ENCODE measurements at regions not wholly inside any gene's neighbourhood (a gene's known extent, or its start where the extent isn't known, plus 50 kb on each side); places are given as distances from the start of the nearest gene placed in this dataset.

DNA sequence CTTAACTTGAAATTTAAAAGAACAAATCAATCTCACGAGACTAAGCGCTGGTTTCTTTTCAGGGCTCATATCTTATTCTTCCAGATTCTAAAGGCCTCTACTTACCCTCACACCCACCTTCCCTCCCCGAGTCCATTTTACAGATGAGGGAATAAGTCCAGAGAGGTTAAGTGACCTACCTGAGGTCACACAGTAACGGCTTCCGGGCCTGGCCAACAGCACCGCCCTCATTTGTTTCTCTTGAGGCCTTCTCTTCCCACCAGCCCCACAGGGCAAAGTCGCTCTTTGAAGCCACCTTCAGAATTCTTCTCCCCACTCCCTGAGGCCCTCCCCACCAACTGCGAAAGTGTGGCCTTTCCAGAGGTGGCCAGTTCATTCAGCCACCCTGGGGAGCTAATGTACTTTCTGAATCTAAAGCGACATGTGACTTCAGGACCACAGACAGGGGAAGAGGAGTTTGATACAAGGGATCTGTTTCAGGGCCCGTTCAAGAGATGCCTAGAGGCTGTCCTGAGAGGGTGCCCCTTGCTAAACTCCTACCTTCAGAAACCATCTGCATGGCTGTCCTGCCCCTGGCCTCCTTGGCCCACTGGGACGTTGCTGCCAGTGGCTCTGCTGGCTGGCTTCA is 275.3 kb downstream of the HAUS1 start:
- DNase-seq (ENCODE audit: low spot score), result no peak

DNA sequence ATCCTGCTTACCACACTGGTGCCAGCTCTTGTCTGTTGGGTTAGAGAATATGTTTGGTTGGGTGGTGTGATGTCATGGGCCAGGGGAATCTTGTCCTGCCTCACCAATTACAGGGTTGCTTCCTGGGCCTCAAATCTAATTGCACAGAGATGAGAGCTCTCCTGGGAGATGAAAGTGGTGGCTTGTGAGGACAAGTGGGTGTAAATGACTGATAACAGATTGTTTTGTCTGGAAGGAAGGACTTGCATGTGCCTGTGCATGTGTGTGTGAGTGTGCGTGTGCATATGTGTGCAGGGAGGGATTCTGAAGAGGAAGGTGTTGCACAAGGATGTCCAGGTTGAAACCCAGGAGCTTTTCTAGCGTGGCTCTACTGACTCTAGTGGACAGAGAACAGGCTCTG is 271.9 kb downstream of the LOXHD1 start:
- no peak for DNase-seq (ENCODE audit: low spot score)

DNA sequence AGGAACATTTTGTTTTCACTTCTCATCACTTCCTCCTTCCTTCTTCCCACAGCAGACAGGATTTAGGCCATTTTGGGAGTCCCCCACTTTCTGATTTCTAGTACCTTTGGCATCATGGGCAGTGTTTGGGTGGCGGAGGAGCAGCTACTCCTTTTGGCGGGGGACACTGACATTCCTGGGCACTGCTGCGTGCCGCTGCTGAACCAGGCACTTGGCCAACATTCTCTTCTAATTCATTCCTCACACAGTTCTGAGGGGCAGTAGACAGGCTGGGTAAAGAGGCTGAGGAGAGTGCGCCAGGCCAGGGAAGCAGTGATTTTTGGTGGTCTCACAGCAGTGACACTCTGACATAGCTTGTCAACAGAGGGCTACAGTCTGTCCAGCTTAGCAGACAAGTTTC is 270.2 kb downstream of the LOXHD1 start:
- DNase-seq (ENCODE audit: low spot score), result peak; percentile 79

DNA sequence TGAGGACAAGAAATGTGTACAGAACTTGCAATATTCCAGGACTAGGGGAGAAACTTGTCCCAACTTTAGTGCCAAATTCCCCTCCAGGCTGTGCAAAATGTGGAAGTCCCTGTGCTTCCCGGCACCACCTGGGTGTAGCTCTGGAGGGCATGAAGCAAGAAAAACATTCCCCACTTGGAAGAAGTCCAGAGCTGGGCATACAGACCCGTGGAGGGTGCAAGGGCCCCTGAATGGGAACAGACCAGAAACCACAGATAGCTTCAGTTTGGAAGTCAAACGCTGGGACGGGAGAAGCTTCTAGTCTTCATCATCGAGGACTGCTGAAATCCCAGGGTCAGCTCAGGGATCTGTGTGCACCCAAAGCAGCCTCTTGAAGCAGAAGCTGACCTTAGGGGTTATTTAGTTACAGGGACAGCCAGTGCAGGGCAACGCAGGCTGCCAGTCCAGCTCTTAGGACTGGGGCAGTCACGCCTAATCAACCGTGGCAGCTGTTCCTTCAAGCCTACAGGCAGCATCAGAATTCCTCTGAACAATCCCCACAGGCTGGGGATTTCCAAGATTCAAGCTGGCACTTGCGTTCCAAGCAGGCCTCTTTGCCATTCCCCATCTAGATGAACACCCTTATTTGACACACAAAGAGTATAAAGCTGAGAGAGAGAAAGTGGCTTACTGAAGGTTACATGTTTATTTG is 269.4 kb downstream of the LOXHD1 start:
- peak; percentile 10 for DNase-seq (ENCODE audit: low spot score)

DNA sequence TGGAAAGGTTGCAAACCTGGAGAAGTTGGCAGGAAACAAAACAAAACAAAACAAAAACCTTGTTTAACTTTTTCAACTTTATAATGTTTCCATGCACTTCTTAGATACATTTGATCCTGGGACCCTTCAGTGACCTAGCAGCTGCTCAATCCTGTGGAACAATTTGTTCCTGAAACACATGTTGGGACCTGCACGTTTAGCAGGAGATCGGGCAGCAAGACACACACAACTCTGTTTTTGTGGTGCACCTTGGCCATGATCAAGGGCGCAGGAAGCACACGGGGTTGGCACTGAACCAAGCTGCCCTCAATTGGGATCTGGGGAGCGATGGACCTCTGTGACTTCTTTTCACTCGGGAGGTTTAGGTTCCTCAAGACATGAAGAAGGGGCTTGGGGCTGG is 268.7 kb downstream of the LOXHD1 start:
- no peak for DNase-seq (ENCODE audit: low spot score)

DNA sequence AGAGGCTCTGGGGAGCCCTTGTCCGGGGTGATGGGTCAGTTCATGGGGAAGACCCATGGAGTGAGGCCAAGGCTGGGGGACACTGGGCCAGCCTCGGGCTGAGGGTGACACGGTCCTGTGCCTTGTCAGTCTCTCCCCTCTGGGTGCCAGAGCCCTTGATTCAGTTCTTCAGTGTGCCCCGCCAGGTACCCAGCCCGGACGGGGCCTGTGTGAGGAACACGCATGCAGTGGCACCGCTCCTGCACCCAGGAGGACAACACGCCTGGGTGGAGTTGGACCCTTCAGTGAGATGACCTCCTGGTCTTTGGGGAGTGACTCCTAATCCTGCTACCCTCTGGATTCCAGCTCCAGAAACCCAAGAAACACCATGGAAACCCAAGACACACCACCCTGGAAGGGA is 264.4 kb downstream of the LOXHD1 start:
- DNase-seq (ENCODE audit: low spot score), result no peak

DNA sequence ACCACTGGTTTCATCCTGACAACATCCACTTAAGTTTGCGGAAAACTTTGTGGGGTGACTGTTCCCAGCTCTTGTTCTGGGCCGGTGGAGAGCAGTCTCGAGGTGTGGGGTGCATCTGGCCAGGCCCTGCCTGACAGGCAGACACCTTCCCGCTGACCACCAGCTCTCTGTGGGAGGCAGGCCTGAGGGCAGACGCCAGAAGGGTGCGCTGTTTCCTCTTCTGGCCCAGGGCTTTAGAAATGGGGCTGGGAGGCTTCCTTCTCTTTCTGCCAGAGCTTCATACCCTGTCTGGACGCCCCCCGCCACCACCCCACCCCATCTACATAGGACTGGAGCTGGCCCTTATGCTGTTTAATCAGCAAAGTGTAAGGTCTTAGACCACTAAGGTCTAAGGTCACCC is 263.8 kb downstream of the LOXHD1 start:
- DNase-seq (ENCODE audit: low spot score), result peak; percentile 7

DNA sequence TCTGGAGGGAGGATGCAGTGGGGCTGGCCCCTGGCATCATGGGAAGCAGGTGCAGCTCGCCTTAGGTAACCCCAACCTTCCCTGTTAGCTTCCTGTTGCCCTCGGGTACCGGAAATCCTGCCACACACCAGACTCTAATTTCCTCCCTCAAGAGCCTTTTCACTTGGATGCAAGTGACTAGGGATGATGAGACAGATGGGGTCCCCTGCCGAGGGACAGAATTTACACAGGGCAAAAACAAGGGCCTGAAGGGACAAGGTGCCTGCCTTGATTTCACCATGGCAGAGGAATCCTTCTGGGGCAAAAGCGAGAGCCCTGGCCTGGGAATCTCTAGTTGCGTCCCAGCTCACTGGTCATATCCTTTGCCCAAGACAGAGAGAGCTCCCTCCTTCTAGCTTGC is 263.1 kb downstream of the LOXHD1 start:
- DNase-seq (ENCODE audit: low spot score), result peak; percentile 64

DNA sequence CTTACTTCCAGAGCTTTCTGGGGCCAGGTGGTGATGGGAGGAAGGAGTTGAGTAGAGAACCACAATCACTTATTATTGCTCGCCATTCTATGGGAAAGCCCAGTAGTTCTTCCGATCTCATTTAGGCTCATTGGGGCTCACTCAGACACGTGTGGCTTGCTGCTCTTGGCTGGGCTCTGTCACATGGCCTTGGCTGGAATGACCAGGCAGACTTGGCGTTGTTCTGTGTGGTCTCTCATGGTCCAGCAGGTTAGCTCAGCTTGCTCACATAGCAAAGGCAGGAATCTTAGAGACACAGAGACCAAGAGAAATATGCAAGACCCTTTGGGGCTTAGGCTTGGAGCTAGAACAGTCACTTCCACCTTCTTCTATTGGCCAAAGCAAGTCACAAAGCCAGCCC is 261.2 kb downstream of the LOXHD1 start:
- DNase-seq (ENCODE audit: low spot score), result no peak

DNA sequence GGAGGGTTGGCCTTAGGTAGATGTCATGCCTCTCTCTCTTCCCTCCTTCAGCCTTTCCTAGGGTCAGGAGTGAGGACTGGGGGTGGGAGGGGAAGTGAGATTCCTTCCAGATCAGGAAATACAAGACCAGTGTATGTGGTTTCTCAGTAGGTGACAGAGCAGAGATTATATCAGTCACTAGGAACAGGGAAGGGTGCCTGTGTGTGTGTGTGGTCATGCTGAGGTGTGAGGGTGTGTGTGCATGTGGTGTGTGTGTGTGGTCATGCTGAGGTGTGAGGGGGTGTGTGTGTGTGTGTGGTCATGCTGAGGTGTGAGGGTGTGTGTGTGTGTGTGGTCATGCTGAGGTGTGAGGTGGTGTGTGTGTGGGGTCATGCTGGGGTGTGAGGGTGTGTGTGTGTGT is 259.8 kb downstream of the LOXHD1 start:
- no peak for DNase-seq (ENCODE audit: low spot score)

DNA sequence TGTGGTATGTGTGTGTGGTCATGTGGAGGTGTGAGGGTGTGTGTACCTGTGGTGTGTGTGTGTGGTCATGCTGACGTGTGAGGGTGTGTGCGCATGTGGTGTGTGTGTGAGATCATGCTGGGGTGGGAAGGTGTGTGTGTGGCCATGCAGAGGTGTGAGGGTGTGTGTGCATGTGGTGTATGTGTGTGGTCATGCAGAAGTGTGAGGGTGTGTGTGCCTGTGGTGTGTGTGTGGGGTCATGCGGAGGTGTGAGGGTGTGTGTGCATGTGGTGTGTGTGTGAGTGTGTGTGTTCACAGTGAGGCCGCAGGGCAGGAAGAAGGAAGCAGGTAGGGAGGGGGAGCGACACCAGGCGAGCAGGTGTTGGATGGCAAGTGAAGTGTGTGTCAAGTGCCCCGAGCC is 259.0 kb downstream of the LOXHD1 start:
- DNase-seq (ENCODE audit: low spot score), result no peak

DNA sequence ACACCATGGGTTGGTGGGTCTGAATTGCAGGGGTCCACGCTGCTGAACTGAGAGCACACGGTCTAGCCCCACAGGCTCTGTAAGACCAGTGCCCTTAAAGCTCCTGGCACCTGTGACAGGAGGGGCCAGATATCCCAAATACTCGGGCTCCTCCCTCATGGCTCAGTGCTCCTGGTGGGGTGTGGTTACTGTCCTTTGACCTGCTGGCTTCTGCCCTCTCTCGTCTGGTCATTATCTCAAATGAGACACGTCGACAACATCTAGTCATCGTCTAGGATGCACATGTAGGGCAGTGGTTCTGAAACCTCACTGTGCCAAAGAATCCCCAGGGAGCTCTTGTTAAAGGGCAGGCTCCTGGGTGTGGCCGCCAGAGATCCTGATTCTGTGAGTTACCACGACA is 258.4 kb downstream of the LOXHD1 start:
- no peak for DNase-seq (ENCODE audit: low spot score)

DNA sequence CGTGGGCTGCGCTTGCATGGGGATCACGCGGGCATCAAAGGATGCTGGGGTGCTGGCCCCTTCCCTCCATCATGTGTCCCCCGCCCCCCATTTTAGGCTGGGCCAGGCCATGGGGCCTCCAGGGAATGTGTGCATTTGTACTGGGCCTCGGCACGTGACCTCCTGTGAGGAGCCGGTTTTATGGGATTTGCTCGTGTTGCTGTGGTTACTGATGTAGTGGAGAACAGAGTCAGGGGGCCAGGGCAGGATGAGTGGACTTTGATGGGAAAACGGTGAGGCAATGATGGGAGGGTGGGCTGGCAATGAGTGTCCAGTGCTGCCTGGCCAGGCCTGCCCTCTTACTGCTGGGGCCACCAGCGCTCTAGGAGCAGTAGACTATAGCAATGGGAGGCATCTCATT is 257.7 kb downstream of the LOXHD1 start:
- DNase-seq (ENCODE audit: low spot score), result no peak

DNA sequence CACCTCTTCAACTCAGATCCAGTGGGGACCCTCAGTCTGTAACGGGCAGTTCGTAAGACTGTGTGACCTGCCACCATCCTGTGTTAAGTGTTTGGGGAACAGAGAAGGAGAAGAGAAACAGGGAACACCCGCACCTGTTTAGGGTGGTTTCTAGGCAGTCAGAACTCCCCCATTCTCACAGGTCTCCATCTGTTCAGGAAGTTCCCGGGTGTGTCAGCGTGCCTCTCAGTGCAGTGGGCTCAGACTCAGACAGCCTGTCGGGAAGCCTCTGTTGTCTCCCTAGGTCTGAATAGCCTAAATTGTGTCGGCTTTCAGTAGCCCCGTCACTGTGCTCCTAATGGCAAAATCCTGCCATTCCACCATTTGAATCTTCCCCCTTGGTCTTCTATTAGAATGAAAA is 256.6 kb downstream of the LOXHD1 start:
- DNase-seq (ENCODE audit: low spot score), result peak; percentile 80

DNA sequence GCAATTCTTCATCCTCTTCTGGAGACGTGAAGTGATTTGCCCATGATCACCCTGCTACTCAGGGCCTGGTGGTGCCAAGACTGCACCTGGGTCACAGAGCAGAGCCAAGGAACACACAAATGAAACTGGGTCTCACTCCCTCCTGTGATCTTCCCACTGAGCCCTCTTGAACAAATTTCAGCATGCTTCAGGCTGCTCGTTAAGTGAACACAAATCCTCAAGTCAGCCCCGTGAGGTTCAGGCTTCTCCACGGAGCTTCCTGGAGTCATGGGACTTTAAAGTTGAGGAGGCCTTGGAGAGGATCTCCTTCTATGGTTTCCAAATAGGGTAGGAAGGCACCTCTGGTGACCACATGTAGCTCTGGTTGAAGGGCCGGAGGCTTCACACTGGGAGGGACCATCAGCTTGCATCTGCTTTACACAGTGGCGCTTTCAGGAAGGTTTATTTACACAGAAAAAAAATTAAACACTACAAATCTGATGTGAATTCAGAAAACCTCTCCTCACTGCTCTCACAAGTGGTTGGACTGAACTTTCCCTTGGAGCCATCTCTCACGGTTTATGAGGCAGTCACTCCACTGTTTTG is 255.4 kb downstream of the LOXHD1 start:
- no peak for DNase-seq (ENCODE audit: low spot score)

DNA sequence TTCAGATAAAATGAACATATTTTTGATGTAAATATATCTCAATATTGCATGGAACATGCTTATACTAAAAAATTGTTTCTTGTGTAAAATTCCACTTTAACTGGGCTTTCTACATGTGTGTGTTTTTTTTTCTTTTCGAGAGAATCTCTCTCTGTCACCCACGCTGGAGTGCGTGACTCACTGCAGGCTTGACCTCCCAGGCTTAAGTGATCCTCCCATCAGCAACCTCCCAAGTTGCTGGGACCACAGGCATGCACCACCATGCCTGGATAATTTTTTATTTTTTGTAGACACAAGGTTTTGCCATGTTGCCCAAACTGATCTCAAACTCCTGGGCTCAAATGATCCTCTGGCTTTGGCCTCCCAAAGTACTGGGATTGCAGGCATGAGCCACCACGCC is 254.6 kb downstream of the LOXHD1 start:
- DNase-seq (ENCODE audit: low spot score), result no peak

DNA sequence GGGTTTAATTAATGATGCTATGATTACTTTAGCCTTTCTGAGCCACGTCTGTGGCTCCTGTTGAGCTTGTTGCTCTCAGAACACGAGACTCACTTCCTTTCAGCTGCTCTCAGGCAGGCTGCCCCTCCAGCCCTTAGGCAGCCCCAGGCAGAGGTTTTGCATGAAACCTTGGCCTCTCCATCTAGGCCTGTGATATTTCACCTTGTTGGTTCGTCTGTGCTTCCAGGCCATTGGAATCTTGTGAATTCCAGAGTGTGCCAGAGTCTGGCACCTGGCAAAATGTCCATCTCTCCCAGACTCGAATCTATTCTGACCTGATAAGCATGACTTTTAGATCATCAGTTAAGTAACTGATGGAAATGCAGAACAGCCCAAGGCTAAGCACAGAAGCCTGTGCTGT is 254.1 kb downstream of the LOXHD1 start:
- no peak for DNase-seq (ENCODE audit: low spot score)

DNA sequence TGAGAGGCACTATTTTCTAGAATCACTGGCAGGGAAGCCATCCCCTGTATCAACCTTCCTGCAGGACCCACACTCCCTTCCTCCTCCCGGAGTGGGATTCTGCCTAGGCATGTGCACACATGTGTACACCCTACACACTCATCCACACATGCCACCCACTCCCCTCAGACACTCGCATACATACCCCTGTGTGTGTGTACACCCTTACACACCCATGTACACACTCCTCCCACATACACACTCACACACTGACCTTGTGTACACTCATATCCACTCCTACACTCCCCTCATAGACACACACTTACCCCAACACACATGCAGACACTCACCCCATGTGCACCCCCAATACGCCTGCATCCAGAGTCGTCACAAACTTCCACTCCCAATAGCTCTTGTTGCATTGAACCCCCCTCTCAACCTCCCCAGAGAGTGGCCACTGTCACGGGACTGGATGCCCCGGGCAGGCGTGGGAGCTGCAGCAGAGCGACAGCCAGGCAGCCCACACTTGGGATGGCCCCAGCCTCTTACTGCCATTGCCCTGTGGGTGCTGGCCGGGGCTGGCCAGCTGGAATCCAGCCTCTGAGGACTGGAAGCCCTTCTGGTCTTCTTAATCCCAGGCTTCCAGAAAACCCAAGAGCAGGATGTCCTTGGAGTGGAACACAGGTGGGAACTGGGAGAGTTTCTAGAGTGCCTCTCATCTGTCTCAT is 251.0 kb downstream of the LOXHD1 start:
- no peak for DNase-seq (ENCODE audit: low spot score)

DNA sequence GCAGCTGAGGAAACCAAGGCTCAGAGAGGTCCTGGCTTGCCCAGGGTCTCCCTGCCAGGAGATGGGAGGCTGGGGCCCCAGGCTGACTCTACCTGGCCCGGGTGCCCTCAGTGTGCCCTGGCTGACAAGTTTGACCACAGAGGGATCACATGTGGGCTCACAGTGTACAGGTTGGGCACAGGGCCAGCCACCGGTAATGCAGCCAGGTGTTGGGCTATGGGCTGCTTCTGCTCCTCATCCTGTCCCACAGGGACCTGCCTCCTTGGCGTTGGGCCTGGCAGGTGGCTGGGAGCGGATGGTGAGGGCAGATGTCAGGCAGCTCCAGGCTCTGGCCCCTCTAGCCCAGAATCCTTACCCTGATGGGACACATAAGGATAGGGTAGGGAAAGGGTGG is 250.5 kb downstream of the LOXHD1 start:
- DNase-seq (ENCODE audit: low spot score), result no peak

DNA sequence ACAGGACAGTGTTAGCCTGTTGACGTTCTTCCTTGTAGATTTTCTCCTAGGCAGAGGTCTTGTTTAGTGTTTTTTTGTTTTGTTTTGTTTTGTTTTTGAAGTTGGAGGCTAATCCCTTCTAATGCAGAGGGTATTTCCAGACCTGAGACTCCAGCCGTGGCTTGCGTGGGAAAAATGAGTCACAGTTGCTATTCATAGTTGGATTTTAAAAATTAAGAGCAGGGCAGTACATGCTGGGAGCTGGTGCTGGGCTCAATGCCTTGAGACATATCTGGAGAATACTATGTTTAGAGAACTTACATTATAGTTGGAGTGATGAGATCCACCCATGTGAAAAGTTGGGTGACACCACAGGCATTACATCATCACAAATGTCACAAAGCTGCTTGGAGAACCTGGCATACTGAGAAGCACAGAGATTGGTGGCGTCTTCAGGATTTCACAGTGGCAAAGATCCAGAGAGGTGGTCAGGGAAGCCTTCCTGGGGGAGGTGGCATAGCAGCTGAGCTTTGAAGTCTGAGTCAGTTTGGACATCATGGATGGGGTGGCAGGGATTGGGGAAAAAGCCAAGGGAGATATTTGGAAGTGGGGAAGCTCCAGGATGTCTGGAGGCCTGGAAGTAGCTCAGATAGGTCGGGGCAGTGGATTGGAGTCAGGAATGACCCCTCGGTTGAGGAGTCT is 249.4 kb downstream of the LOXHD1 start:
- no peak for DNase-seq (ENCODE audit: low spot score)

DNA sequence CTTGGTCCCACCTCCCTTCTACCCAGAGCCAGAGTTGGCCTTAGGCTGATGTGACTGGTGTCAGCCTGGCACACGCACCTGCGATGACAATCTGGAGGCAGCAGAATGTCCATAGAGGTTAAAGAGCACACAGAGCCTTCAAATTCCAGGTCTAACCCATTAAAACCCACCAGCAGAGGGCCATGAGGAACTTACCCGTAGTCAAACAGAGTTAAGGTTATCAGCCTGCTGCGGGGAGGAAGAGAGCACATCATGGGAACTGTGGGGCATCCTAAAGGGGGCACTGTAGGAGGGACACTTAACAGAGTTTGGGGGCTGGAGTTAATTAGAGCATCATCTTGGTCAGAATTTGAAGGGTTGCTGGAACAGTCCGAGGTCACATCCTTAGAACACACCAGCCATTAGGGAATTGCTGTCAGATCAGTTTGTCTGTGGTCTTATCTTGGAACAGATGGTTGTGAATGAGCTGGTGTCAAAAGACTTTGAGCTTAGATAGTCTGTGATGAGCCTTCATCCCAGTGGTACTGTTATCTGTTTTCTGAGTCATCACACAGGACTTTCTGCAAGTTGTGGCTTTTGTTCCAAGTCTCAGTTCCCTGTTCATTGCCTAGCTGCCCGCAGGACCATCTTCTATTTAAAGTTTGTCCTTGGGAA is 248.6 kb downstream of the LOXHD1 start:
- no peak for DNase-seq (ENCODE audit: low spot score)

DNA sequence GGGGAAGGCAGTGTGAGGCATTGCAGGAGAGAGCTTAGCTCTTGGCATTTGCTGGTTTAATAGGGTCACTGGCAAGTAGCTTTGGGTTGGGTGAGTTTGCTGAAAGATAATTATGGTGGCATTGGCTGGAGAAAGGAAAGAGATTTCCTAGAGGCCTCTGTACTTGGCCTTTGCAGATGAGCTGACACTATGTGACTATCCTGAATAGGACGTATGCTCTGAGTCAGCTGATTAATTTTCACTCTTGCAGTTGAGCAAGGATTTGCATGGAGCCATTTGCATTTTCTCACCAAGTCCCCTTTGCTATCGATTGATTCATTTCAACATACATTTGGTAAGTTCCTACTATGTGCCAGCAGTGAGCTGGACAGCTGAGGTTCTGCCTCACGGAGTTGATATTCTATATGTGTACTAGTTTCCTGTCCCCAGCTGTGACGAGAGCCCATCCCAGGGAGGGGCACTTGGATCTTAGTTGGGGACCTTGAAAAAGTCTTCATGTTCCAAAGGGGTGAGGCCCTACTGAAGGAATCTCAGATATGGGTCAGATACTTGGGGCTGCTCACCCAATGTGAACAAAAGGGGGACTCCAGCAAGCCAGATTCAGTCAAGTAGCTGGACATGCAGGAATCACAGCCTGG is 245.7 kb downstream of the LOXHD1 start:
- no peak for DNase-seq (ENCODE audit: low spot score)
